SJSA1 (cell line): ENCODE measurements at regions not wholly inside any gene's neighbourhood (a gene's known extent, or its start where the extent isn't known, plus 50 kb on each side); places are given as distances from the start of the nearest gene placed in this dataset.
A peak's percentile ranks its signal among the peaks of the same experiment; 100 is the strongest.
"Not testable (repeated sequence)": the region's sequence is repeated elsewhere in the genome, so short reads cannot be mapped to it uniquely, and the experiment has no call there.

Experiments used
- DNase-seq, 2 experiments: peaks; one replicate each; pipeline ENCODE4 v3.0.0-alpha.2; 2015 to 2020; ENCODE audit warnings: low spot score in 2 of 2, low read depth in 1 of 2
- H3K27ac ChIP-seq: fragments of 250-450 bp; sonication (Bioruptor Pico); 2 replicates; pipeline ENCODE4 v1.5.1; 2020; ENCODE audit warnings: mild to moderate bottlenecking, moderate library complexity
- H3K27me3 ChIP-seq: fragments of 250-450 bp; sonication (Bioruptor Pico); replicated peaks from 2 replicates; pipeline ENCODE4 v1.5.1; 2020; ENCODE audit warnings: mild to moderate bottlenecking, moderate library complexity
- H3K36me3 ChIP-seq: fragments of 250-450 bp; sonication (Bioruptor Pico); 2 replicates; pipeline ENCODE4 v1.5.1; 2020; ENCODE audit warnings: mild to moderate bottlenecking
- H3K4me1 ChIP-seq: fragments of 250-450 bp; sonication (Bioruptor Pico); replicated peaks from 2 replicates; pipeline ENCODE4 v1.6.1; 2021; ENCODE audit warnings: mild to moderate bottlenecking
- H3K4me3 ChIP-seq: fragments of 250-450 bp; sonication (Bioruptor Pico); 2 replicates; pipeline ENCODE4 v1.5.1; 2020; ENCODE audit warnings: mild to moderate bottlenecking
- H3K9me3 ChIP-seq: fragments of 250-450 bp; sonication (Bioruptor Pico); replicated peaks from 2 replicates; pipeline ENCODE4 v1.5.1; 2020; ENCODE audit warnings: mild to moderate bottlenecking

DNA sequence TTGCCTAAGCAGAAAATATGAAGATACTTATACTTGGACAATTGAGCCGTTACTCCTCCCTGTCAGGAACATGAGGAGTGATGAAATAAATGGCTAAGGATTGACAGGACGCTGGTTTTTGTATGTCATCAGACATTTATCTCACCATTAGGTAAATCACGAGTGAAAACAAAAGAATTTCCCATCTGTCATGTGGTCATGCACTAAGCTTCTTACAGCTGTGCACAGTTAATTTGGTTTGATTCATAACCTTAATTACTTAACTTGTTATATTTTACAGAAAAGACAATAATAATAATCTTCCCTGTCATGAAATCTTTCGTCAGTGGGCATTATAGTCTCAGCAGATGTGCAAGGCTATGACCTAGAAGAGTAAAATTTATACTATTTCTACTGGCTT is 266.5 kb downstream of the HGF start:
- Histone ChIP-seq H3K27ac (no peak overlapping the region), H3K9me3 (no peaks in the 10 kb centered on the region), H3K36me3 (no peaks in the 10 kb centered on the region), H3K4me3 (no peak overlapping the region), H3K27me3 (no peaks in the 10 kb centered on the region), H3K4me1 (peaks cover 5% of the 10 kb centered on the region)
- DNase-seq, result no peak

DNA sequence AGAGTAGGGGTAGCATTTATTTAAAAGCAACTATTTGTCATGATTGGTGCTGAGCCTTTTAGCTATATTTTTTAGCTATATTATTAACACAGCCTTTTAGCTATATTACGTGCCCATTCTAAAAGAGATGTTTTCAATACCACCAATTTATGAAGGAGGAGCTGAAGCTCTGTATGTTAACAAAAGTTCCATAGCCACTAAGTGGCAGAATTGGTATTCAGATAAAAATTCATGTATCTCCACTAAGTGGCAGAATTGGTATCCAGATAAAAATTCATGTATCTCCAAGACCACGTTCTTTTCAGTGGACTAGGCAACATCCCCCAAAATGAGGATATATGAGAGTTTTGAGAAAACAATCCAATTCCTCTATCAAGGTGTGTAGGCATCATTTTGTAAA is 268.6 kb downstream of the HGF start:
- no peaks in the 10 kb centered on the region for H3K9me3 ChIP-seq
- peak in 1 of 2 experiments; percentile 29 for DNase-seq
- H3K27ac ChIP-seq, result no peak overlapping the region
- no peaks in the 10 kb centered on the region for H3K36me3 ChIP-seq
- peaks cover 5% of the 10 kb centered on the region for H3K4me1 ChIP-seq
- no peaks in the 10 kb centered on the region for H3K27me3 ChIP-seq
- no peak overlapping the region for H3K4me3 ChIP-seq

DNA sequence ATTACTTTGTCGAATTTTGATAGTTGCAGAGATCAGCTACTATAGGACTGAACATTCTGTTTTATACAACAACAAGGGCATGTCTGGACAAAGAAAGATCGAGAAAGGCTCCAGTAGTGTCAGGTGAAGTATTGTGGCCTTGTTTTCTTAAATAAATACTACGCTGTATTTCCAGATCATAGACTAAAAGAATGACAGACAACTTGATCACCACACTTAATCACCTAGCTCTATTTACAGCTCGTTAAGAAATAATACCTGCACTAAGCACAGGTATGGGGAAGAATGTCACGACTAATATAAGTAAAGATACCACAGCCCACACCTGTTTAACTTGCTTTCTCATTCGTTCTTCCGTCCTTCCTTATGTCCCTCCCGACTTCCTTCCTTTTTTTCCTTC is 269.2 kb downstream of the HGF start:
- no peaks in the 10 kb centered on the region for H3K9me3 ChIP-seq
- no peak overlapping the region for H3K27ac ChIP-seq
- no peak overlapping the region for H3K4me3 ChIP-seq
- H3K27me3 ChIP-seq, result no peaks in the 10 kb centered on the region
- H3K4me1 ChIP-seq, result peaks cover 5% of the 10 kb centered on the region
- no peaks in the 10 kb centered on the region for H3K36me3 ChIP-seq
- no peak for DNase-seq

DNA sequence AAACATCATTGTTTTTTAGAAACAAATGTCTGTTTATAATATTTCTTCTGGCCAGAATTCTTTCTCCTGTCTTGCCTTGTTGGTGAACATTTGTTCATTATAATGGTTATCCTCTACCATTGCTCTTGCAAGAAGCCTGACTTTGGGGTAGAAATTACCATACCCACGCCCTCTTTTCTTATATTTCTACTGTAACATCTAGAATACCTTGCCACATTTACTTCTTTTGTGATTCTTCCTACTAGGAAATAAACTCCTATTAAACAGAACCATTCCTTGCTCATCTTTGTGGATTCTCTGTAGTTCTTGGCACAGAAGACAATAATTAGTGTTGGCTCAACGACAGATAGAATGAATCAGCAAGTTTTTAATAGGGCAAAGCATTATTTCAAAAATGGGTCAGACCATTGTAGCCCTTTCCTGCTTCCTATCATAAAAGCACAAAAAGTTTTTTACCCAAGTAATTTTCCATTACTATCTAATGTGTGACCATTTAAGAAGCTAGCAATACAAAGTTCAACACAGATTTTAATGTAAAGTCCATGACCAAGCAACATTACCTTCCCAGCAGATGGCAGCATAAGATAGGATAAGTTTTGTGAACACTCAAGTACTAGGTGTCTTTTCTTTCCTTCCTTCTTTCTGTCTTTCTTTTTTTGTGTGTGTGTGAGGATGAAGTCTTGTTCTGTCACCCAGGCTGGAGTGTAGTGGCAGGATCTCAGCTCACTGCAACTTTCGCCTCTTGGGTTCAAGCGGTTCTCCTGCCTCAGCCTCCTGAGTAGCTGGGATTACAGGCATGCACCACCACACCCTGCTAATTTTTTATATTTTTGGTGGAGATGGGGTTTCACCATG is 270.4 kb downstream of the HGF start:
- H3K4me1 ChIP-seq, result peaks cover 5% of the 10 kb centered on the region
- no peak overlapping the region for H3K4me3 ChIP-seq
- H3K27me3 ChIP-seq, result no peaks in the 10 kb centered on the region
- H3K36me3 ChIP-seq, result no peaks in the 10 kb centered on the region
- peak in 1 of 2 experiments; percentile 77 for DNase-seq
- H3K27ac ChIP-seq, result peak overlapping the region; percentile 18
- no peaks in the 10 kb centered on the region for H3K9me3 ChIP-seq

DNA sequence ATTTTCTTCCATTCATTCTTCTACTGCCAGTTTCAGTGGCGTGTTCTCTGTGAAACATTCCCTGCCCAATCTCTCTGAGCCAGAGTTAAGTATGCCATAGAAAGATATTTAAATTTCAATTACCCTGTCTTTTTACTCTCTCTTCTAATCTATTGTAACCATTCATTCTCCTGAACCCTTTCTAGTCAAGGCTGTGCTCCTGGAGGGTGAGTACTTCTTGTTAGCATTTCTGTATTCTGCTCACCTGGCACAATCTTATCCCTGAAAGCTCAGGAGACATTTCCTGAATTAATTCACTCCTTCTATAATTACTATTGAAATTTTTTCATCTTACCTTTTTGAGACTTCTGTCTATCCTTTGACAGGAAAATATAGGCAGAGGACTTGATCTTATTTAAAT is 271.7 kb downstream of the HGF start:
- Histone ChIP-seq H3K36me3 (no peaks in the 10 kb centered on the region), H3K9me3 (no peaks in the 10 kb centered on the region), H3K27ac (no peak overlapping the region), H3K4me1 (peaks cover 5% of the 10 kb centered on the region), H3K4me3 (no peak overlapping the region), H3K27me3 (no peaks in the 10 kb centered on the region)
- DNase-seq, result no peak

DNA sequence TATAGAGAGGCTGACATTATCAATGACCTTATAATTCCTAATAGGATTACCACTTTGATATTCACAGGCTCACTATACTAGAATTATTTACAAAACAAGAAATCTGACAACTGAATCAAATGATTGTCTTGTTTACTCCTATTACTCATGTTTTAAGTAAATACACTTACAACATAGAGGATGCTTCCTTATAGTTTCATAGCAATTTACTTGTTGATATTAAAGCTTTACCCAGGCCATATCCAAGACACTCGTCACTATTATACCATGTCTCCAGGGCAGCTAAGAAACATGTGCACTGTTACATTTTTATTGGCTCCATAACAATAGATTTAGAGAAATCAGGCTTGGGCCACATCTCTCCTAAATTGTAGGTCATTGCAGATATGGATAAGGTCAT is 276.9 kb downstream of the HGF start:
- no peak for DNase-seq
- no peak overlapping the region for H3K27ac ChIP-seq
- no peaks in the 10 kb centered on the region for H3K4me1 ChIP-seq
- no peaks in the 10 kb centered on the region for H3K27me3 ChIP-seq
- no peaks in the 10 kb centered on the region for H3K9me3 ChIP-seq
- no peaks in the 10 kb centered on the region for H3K36me3 ChIP-seq
- no peak overlapping the region for H3K4me3 ChIP-seq

DNA sequence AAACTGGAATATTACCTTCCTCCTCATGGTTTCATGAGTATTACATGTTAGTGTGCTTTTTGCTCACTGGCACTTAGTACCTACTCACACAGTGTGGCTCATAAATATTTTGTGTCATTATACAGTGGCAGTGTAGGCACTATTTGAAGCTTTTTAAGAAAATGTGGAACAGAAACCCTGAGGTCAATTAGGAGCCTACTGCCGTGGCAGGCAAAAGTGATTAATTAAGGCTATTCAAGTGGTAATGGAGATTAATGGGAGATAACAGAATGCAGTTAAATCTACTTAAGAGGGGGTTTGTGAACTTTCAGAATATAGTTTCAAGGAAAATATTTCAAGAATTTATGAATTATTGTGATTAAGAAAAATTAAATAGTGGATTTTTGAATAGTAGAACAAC is 277.6 kb downstream of the HGF start:
- no peak for DNase-seq
- H3K9me3 ChIP-seq, result no peaks in the 10 kb centered on the region

DNA sequence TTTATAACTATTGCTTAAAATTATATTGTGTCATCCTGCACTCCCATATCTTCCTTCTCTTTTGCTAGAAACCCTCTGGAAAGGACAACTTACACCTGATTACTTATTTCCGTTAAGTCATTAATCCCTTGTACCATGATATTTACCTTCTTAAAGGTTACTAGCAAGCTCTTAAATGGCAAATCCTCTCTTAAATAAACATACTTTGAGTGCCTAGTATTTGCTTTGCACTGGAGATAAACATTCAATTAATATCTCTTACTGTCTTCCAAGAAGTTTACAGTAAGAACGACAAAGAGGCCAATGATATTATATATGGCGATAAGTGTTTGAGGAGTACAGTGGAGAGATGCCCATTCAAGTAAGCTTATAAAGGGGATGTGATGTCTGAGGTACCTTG is 278.3 kb downstream of the HGF start:
- H3K4me3 ChIP-seq, result no peak overlapping the region
- no peaks in the 10 kb centered on the region for H3K36me3 ChIP-seq
- H3K9me3 ChIP-seq, result no peaks in the 10 kb centered on the region
- no peak overlapping the region for H3K27ac ChIP-seq
- no peaks in the 10 kb centered on the region for H3K27me3 ChIP-seq
- H3K4me1 ChIP-seq, result no peaks in the 10 kb centered on the region
- no peak for DNase-seq

More for the DNA sequence above, 277.6 kb downstream of the HGF start:
- Histone ChIP-seq H3K4me1 (no peaks in the 10 kb centered on the region), H3K27me3 (no peaks in the 10 kb centered on the region), H3K36me3 (no peaks in the 10 kb centered on the region), H3K4me3 (no peak overlapping the region), H3K27ac (no peak overlapping the region)

DNA sequence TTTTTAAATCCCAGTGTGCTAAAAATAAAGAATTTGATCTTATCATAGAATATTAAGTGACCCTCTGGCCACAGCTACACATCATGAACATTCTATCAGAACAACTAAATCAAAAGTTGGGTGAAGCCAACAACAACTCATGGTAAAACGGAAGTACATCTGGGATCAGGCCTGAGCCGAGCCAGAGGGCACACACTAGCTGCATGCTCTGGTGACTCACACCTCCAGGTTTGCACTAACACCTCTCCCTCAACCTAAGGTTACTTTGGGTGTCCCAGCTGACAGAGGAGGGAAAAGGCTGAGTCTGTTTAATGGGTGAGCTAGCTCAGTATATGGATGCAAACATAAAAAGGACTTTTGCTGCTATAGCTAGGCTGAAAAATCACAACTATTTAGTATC is 281.6 kb downstream of the HGF start:
- Histone ChIP-seq H3K4me1 (no peaks in the 10 kb centered on the region), H3K4me3 (no peak overlapping the region), H3K27me3 (no peaks in the 10 kb centered on the region), H3K27ac (no peak overlapping the region), H3K36me3 (no peaks in the 10 kb centered on the region), H3K9me3 (no peaks in the 10 kb centered on the region)
- no peak for DNase-seq

DNA sequence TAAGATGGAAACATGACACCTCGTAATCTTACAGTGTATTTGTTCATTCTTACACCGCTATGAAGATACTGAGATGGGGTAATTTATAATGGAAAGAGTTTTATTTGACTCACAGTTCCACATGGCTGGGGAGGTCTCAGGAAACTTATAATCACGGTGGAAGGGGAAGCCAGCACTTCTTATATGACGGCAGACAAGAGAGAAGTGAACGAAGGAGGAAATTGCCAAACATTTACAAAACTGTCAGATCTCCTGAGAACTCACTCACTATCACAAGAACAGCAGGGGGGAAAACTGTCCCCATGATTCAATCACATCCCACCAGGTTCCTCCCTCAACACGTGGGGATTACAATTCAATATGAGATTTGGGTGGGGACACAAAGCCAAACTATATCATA is 282.3 kb downstream of the HGF start:
- H3K4me1 ChIP-seq, result no peaks in the 10 kb centered on the region
- no peak overlapping the region for H3K27ac ChIP-seq
- DNase-seq, result no peak
- no peaks in the 10 kb centered on the region for H3K9me3 ChIP-seq
- H3K36me3 ChIP-seq, result no peaks in the 10 kb centered on the region
- H3K27me3 ChIP-seq, result no peaks in the 10 kb centered on the region
- no peak overlapping the region for H3K4me3 ChIP-seq

DNA sequence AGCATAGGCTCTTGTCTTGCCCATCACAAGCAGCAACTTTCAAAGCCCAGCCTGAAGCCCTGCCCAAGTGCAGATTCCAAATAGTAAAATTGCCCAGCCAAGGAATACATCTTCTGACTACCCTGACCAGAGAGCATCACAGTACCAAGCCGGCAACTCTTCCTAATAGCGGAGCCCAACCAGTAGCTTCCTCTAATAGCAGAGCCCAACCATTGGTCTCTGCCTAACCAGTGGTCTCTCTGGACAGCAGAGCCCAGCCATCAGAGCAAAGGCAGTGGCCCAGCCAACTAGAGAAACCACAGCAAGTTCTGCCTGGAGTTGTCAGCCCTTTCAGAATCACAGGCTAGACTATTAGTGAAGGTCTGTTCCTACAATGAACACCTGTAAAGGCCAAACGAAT is 285.6 kb downstream of the HGF start:
- no peaks in the 10 kb centered on the region for H3K27me3 ChIP-seq

DNA sequence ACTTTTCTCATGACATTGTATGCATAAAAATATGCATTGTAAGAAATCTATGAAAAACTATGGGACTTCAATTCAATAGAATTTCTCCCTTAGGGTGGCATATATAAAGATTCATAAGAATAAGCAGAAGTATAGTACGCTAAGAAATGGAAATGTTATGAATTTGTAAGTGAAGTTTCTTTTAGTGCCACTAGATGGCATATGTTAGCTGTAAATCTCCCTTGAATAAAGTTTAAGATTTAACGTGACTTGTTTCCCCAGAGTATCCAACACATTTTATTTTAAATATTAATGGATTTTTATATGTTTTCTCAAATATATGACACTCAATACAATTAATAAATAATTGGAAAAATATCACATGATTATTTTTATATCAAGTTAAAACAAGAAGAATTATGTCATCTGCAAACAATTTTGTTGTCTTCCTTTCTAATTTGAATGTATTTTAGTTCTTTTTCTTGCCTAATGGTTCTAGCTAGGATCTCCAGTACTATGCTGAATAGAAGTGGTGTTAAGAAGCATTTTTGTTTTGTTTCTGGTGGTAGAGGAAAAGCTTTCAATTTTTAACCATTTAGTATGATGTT is 287.2 kb downstream of the HGF start:
- H3K4me1 ChIP-seq, result no peaks in the 10 kb centered on the region
- H3K4me3 ChIP-seq, result no peak overlapping the region
- no peaks in the 10 kb centered on the region for H3K36me3 ChIP-seq
- H3K27me3 ChIP-seq, result no peaks in the 10 kb centered on the region
- H3K9me3 ChIP-seq, result no peaks in the 10 kb centered on the region
- H3K27ac ChIP-seq, result no peak overlapping the region
- no peak for DNase-seq

More for the DNA sequence above, 285.6 kb downstream of the HGF start:
- Histone ChIP-seq H3K27ac (no peak overlapping the region), H3K4me1 (no peaks in the 10 kb centered on the region), H3K4me3 (no peak overlapping the region), H3K9me3 (no peaks in the 10 kb centered on the region), H3K36me3 (no peaks in the 10 kb centered on the region)
- peak; percentile 22 to 44 for DNase-seq

DNA sequence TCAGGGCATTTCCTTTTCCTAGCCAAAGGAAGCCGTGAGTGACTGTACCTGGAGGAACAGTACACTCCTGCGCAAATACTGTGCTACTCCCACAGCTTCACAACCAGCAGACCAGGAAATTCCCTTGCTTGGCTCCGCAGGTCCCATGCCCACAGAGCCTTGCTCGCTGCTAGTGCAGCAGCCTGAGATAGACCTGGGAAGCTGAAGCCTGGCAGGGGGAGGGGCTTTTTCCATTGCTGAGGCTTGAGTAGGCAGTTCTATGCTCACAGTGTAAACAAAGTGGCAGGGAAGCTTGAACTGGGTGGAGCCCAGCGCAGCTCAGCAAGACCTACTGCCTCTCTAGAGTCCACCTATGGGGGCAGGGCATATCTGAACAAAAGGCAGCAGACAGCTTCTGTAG is 291.2 kb downstream of the HGF start:
- no peaks in the 10 kb centered on the region for H3K4me1 ChIP-seq
- peak in 1 of 2 experiments; percentile 43 for DNase-seq
- H3K27ac ChIP-seq, result no peak overlapping the region
- H3K4me3 ChIP-seq, result no peak overlapping the region
- no peaks in the 10 kb centered on the region for H3K27me3 ChIP-seq
- no peaks in the 10 kb centered on the region for H3K36me3 ChIP-seq
- no peaks in the 10 kb centered on the region for H3K9me3 ChIP-seq

DNA sequence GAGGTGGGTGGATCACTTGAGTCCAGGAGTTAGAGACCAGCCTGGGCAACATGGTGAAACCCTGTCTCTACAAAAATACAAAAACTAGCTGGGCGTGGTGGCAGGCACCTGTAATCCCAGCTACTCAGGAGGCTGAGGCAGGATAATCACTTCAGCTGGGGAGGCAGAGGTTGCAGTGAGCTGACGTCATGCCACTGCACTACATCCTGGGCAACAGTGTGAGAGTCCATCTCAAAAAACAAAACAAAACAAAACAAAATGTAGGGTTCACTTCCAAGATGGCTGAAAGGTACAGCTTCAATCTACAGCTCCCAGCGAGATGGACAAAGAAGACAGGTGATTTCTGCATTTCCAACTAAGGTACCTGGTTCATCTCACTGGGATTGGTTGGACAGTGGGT is 291.6 kb downstream of the HGF start:
- DNase-seq, H3K4me3 ChIP-seq, H3K9me3 ChIP-seq, H3K27me3 ChIP-seq, H3K4me1 ChIP-seq, H3K36me3 ChIP-seq, H3K27ac ChIP-seq: not testable (repeated sequence)
